SK-N-MC (cell line): ENCODE measurements at regions not wholly inside any gene's neighbourhood (a gene's known extent, or its start where the extent isn't known, plus 50 kb on each side); places are given as distances from the start of the nearest gene placed in this dataset.
"Not testable (repeated sequence)": the region's sequence is repeated elsewhere in the genome, so short reads cannot be mapped to it uniquely, and the experiment has no call there.

Experiments used
- DNase-seq: peaks from one replicate; pipeline ENCODE4 v3.0.0-alpha.2; 2011; ENCODE audit warnings: low read depth, low spot score
- H3K27ac ChIP-seq: fragments of 200-600 bp; sonication (generic); 2 replicates; pipeline ENCODE4 v1.5.1; 2016; ENCODE audit warnings: mixed run types
- H3K36me3 ChIP-seq: fragments of 200-600 bp; sonication (generic); 2 replicates; pipeline ENCODE4 v1.6.1; 2017; ENCODE audit warnings: antibody characterized with exemption, low read length, mixed read lengths; ENCODE audit not compliant: insufficient read depth
- H3K4me3 ChIP-seq: fragments of 200-600 bp; sonication (generic); 2 replicates; pipeline ENCODE4 v1.5.1; 2016
- H3K9ac ChIP-seq: fragments of 200-600 bp; sonication (generic); 2 replicates; pipeline ENCODE4 v1.8.0; 2017; ENCODE audit warnings: mixed run types, mixed read lengths; ENCODE audit not compliant: insufficient read length
- H3K9me3 ChIP-seq: fragments of 200-600 bp; sonication (generic); 2 replicates; pipeline ENCODE4 v1.6.1; 2017; ENCODE audit warnings: low read depth, mild to moderate bottlenecking, antibody characterized with exemption, low read length, moderate library complexity, mixed read lengths
- EZH2 ChIP-seq: fragments of 200-600 bp; sonication (generic); IDR thresholded peaks from one replicate; pipeline ENCODE4 v1.6.1; 2017; ENCODE audit warnings: antibody characterized with exemption
- FOXP2 ChIP-seq: optimal IDR thresholded peaks from 2 replicates; pipeline ENCODE3; 2011; ENCODE audit warnings: mild to moderate bottlenecking, moderate library complexity; ENCODE audit not compliant: insufficient read depth; ENCODE audit errors: extremely low read length, control extremely low read depth
- POLR2AphosphoS5 ChIP-seq: IDR thresholded peaks from 2 replicates; pipeline ENCODE4 v1.6.1; 2012; ENCODE audit warnings: mild to moderate bottlenecking, low read depth, low read length, borderline replicate concordance

DNA sequence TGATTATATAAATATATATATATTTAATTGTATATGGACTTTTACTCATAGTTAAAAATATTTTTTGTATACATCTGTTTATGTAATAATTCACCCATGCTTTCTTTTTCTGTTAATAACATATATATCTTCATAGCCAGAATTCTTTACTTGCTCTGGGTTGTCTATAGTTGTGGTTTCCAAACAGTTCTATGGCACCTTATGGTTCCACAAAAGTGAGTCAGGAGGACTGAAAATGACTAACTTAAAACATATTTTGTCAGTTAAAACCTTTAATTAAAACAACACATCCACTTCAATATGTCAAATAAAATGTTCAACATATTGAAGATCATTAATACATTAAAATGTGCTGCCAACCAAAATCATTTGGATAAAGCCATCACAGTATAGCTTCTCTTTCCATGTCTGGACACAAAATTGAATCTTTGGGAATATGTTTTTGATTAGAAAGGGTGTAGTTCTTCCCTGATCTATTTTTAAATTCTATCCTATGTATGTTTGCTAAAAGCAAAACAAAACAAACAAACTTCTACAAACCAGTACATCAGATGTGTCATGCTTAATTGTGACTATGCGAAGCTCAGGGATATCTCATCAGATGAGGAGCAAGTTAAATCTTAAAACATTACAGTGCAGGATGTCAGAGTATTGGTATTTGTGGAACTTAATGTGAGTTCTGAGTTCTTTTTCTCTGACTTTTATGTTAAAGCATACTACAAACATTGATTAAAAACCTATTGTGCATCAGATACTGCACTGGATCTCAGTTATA is 1488.4 kb upstream of the TENM4 start:
- H3K9ac ChIP-seq: no peak overlapping the region
- no peak overlapping the region for H3K27ac ChIP-seq
- no peak for DNase-seq
- H3K9me3 ChIP-seq: no peaks in the 10 kb centered on the region
- H3K4me3 ChIP-seq: no peak overlapping the region
- no peaks in the 10 kb centered on the region for H3K36me3 ChIP-seq
- TF ChIP-seq EZH2 (no peak), POLR2AphosphoS5 (no peak)

- Histone ChIP-seq H3K4me3 (no peak overlapping the region), H3K9me3 (no peaks in the 10 kb centered on the region), H3K36me3 (no peaks in the 10 kb centered on the region), H3K9ac (no peak overlapping the region), H3K27ac (no peak overlapping the region)
- no peak for DNase-seq
- TF ChIP-seq FOXP2 (no peak), EZH2 (no peak), POLR2AphosphoS5 (no peak)
Observed at GRCh38 chr11:80925321-80925720, 1484.5 kb upstream of the TENM4 start.

DNA sequence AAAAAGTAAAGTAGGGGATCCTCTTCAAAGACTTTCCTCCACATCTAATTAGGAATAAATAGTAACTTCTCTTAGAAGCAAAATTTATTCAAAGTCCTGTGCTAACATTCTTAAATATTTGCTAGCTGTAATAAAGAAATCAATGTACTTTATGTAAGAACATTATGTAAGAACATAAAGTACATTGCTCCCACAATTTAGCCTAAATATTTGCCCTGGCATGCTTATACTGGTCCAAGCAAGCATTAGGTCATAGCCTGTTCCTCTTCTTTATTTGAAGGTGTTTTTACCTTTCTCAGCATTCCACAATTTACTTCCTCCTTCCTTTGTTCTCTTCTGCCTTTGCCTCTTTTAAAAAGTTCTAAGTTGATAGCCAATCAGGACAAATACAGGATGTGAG is 1480.5 kb upstream of the TENM4 start:
- H3K27ac ChIP-seq, H3K9me3 ChIP-seq, DNase-seq, H3K9ac ChIP-seq, H3K36me3 ChIP-seq, H3K4me3 ChIP-seq: not testable (repeated sequence)

DNA sequence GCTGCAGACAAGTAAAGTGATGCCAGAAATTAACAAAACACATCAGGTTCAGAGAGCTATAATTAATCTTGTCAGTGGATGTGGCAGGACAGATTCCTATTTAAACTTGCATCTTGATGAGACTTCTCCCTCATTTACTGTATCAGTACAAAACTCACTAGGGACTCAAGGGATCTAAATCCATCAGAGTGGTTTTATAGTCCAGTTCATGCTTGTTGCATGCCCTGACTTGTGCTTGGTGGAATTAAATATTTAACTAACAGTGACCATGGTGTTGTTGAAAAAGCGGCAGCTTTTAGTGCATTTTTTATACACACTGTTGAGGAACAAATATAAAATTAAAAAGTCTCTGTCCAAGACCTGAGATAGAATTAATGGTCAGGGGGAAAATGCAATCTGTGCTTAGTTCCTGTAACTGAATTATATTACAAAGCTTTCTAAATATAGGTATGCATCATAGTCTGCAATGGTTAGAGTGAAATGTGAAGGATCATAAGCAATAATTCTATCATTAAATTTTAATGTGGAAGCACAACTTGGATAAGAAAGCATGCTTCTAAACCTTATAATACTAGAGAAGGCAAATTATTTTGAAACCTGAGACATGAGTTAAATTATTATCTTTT is 1475.5 kb upstream of the TENM4 start:
- Histone ChIP-seq H3K27ac (no peak overlapping the region), H3K4me3 (no peak overlapping the region), H3K9ac (no peak overlapping the region), H3K36me3 (no peaks in the 10 kb centered on the region), H3K9me3 (no peaks in the 10 kb centered on the region)
- DNase-seq: no peak
- TF ChIP-seq FOXP2 (no peak), EZH2 (no peak), POLR2AphosphoS5 (no peak)

GRCh38 chr11:80914311-80914710 is 1473.5 kb upstream of the TENM4 start:
- no peaks in the 10 kb centered on the region for H3K9me3 ChIP-seq
- DNase-seq: no peak
- no peak overlapping the region for H3K27ac ChIP-seq
- no peak overlapping the region for H3K9ac ChIP-seq
- H3K36me3 ChIP-seq: no peaks in the 10 kb centered on the region
- no peak for TF ChIP-seq POLR2AphosphoS5
- TF ChIP-seq FOXP2: no peak
- no peak for TF ChIP-seq EZH2
- H3K4me3 ChIP-seq: no peak overlapping the region

DNA sequence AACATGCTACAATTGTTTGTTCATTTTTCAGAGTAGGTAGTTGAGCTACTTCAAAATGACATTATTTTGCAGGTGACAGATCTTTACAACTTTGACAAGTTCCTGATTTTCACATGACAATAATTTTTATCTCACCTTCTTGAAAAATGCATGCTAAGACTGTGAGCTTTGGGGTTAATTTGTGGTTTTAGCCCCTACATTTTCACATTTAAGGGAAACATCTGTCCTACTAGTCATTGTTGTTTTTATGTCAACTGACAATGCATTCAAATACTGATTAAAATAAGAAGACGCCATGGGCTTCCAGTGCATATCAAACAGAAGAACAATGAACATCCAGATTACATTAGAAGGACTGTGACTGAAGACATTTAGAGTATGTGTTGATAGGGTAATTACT is 1470.8 kb upstream of the TENM4 start:
- Histone ChIP-seq H3K27ac (no peak overlapping the region), H3K4me3 (no peak overlapping the region), H3K9me3 (no peaks in the 10 kb centered on the region), H3K36me3 (no peaks in the 10 kb centered on the region), H3K9ac (no peak overlapping the region)
- DNase-seq: no peak
- TF ChIP-seq EZH2 (no peak), FOXP2 (no peak), POLR2AphosphoS5 (no peak)

- Histone ChIP-seq H3K9ac (no peak overlapping the region), H3K4me3 (no peak overlapping the region), H3K36me3 (no peaks in the 10 kb centered on the region), H3K27ac (no peak overlapping the region), H3K9me3 (no peaks in the 10 kb centered on the region)
- TF ChIP-seq FOXP2: no peak
- TF ChIP-seq POLR2AphosphoS5: no peak
- TF ChIP-seq EZH2: no peak
- DNase-seq: no peak
Observed at GRCh38 chr11:80900265-80900664, 1459.4 kb upstream of the TENM4 start.

GRCh38 chr11:80899381-80899780 is 1458.6 kb upstream of the TENM4 start:
- no peaks in the 10 kb centered on the region for H3K36me3 ChIP-seq
- H3K9me3 ChIP-seq: no peaks in the 10 kb centered on the region
- no peak for DNase-seq
- H3K4me3 ChIP-seq: no peak overlapping the region
- H3K9ac ChIP-seq: no peak overlapping the region
- no peak for TF ChIP-seq EZH2
- no peak for TF ChIP-seq POLR2AphosphoS5
- TF ChIP-seq FOXP2: no peak
- H3K27ac ChIP-seq: no peak overlapping the region

DNA sequence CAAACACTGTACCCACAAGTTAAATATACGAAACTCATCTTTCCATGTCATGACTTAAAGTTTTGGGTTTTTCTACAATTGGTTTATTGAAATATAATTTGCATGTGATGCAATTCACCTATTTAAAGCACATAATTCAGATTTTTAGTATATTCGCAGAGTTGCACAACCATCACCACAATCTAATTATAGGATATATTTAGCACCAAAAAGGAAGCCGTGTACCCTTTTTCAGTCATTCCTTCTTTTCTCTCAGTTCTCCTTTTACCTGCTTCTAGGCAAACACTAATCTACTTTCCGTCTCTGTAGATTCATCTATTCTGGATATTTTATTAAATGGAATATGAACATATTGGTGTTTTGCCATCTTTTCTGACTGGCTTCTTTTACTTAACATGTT is 1458.1 kb upstream of the TENM4 start:
- DNase-seq: no peak
- Histone ChIP-seq H3K9me3 (no peaks in the 10 kb centered on the region), H3K9ac (no peak overlapping the region), H3K4me3 (no peak overlapping the region), H3K27ac (no peak overlapping the region), H3K36me3 (no peaks in the 10 kb centered on the region)
- TF ChIP-seq POLR2AphosphoS5 (no peak), FOXP2 (no peak), EZH2 (no peak)
